ENCODE measurements at regions not wholly inside any gene's neighbourhood (a gene's known extent, or its start where the extent isn't known, plus 50 kb on each side); places are given as distances from the start of the nearest gene placed in this dataset.

- TF ChIP-seq CTCF (IDR thresholded peaks at IDR 0.05) (no peak), POLR2AphosphoS5 (IDR thresholded peaks at IDR 0.05; ENCODE audit: low read depth, low read length) (no peak), TCF7L2 (IDR thresholded peaks at IDR 0.05; ENCODE audit: low read depth, low read length) (no peak), REST (IDR thresholded peaks at IDR 0.05; ENCODE audit: insufficient read depth in 1 of 2, low read depth in 2 of 2, low read length in 1 of 2) (no peak), SIN3A (IDR thresholded peaks at IDR 0.05; ENCODE audit: borderline replicate concordance, insufficient read depth, low read depth, low read length) (no peak)
Observed at GRCh38 chr18:22055466-22056238, 113.7 kb upstream of the GATA6 start.

All from Panc1 (cell line).